ENCODE measurements at regions not wholly inside any gene's neighbourhood (a gene's known extent, or its start where the extent isn't known, plus 50 kb on each side); places are given as distances from the start of the nearest gene placed in this dataset.
"Not testable (repeated sequence)": the region's sequence is repeated elsewhere in the genome, so short reads cannot be mapped to it uniquely, and the experiment has no call there.

DNA sequence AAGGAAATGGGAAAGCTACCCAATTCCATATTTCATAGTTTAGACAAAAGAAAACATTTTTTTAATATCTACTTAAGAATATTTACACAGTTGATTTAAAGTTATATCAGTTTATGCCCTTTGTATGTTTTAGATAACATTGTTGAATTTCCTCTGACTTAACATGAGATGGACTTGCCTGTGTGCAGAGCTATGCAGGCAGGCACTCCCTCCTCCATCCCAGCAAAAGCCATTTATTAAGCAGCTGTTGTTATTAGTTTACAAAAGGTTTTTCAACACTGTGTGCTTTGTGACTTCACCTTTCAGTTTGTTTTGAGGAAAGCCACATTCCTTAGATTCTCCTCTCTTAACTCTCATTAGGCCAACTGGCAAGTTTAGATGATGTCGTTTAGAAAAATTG, 337.5 kb upstream of the PDE3A start:
- ATAC-seq (no peak), DNase-seq (no peak)
- H3K27ac Mint-ChIP-seq = no peak overlapping the region
- no peaks in the 10 kb centered on the region for H3K27me3 Mint-ChIP-seq
- H3K9me3 Mint-ChIP-seq = no peaks in the 10 kb centered on the region
- H3K4me1 Mint-ChIP-seq = no peaks in the 10 kb centered on the region
- H3K4me3 Mint-ChIP-seq = no peak overlapping the region

DNA sequence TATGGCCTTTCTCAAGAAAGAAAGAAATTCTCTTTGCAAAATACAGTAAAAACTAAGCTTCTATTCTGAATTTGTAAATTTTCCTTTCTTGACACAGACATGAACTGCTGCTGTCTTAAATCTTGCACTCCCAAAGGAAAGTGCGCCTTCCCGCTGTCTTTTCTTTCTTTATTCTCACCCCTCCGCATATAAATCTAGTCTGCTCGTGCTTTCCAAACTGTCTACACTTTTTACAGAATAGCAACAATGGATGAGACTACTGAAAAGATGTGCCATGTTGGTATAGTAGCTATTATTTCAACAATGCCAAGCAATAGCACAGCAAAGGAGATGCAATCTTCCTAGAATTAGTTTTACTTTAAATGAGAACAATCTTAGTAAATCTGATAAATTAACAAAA, 328.8 kb upstream of the PDE3A start:
- DNase-seq (no peak), ATAC-seq (no peak)
- Mint-ChIP-seq H3K4me3 (no peak overlapping the region), H3K4me1 (no peaks in the 10 kb centered on the region), H3K27me3 (no peaks in the 10 kb centered on the region), H3K9me3 (no peaks in the 10 kb centered on the region), H3K27ac (no peak overlapping the region)

DNA sequence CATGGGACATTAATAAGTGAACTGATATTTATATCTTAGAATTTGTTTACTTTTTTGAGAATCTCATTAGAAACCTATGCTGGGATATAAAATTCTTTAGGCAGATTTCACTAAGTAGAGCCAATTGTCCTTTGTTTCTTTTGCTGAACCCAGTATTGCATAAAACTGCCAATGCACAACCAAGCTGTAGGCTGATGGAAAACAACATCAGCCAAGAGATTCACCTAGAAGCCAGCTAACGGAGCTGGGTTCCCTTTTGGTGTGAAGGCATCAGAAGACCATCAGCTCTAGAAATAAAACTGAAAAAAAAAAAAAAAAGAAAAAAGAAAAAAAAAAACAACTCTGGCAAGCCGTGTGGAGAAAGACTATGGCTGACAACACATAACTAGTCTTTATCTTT, 328.2 kb upstream of the PDE3A start:
- Mint-ChIP-seq H3K27ac (no peak overlapping the region), H3K4me1 (no peaks in the 10 kb centered on the region), H3K9me3 (no peaks in the 10 kb centered on the region), H3K4me3 (no peak overlapping the region), H3K27me3 (no peaks in the 10 kb centered on the region)
- DNase-seq (no peak), ATAC-seq (no peak)

DNA sequence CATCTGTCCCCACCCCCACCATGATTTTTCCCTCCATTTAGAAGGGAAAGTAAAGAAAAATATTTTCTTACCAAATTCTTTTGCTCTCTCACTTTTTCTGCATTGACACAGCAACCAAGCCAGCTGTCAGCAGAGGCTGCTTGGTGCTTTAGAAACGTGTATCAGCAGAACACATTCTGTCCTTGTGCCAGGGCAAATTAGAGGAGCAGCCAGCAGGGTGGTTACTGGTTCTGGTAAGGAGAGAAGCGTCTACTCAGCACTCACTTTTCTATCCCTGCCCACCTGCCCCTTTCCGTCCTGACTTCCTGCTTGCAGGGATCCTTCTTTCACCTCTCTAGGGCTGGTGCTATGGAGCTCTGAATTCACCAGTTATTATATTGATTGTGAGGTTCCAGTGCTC, 327.5 kb upstream of the PDE3A start:
- Mint-ChIP-seq H3K27me3 (no peaks in the 10 kb centered on the region), H3K9me3 (no peaks in the 10 kb centered on the region), H3K4me1 (no peaks in the 10 kb centered on the region), H3K4me3 (no peak overlapping the region), H3K27ac (no peak overlapping the region)
- DNase-seq (no peak), ATAC-seq (no peak)

DNA sequence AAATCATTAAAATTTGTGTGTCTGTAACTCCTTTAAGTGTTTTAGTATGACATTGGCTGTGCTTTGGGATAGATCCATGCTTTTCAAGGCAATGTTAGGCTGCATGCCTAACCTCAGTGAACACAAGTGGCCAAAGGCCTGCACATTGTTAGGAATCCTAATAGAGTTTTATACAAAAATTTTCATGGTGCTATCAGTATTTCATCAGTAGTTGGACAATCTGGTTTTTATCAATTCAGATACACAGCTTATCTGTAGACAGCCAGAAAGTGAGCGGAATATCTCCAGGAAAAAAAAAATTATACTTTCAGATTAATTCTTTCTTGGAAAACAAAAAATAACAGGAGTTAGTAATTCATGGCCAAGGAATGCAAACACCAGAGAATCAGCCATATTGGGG, 324.0 kb upstream of the PDE3A start:
- no peaks in the 10 kb centered on the region for H3K27me3 Mint-ChIP-seq
- H3K9me3 Mint-ChIP-seq = no peaks in the 10 kb centered on the region
- ATAC-seq (no peak), DNase-seq (no peak)
- no peak overlapping the region for H3K4me3 Mint-ChIP-seq
- no peaks in the 10 kb centered on the region for H3K4me1 Mint-ChIP-seq
- H3K27ac Mint-ChIP-seq = no peak overlapping the region

DNA sequence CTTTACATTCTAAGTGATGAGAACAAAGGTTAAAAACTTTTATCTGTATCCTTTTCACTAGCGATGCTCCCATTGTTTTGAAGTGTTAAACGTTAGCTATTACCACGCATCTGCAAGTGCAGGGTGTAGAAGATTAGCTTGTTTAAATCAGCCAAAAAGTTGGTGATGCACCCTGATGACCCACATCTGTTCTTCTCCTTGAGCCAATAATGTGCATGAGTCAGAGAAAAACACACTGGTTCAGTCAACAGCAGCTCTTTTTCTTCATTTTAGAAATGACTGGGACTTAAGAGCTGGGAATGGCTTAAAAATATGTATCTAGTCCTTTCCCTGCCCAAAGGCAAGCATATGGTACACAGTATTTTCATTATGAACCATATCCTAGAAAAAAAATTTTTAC, 323.5 kb upstream of the PDE3A start:
- Mint-ChIP-seq H3K27ac (no peak overlapping the region), H3K9me3 (no peaks in the 10 kb centered on the region), H3K4me3 (no peak overlapping the region), H3K4me1 (no peaks in the 10 kb centered on the region), H3K27me3 (no peaks in the 10 kb centered on the region)
- DNase-seq (no peak), ATAC-seq (no peak)

DNA sequence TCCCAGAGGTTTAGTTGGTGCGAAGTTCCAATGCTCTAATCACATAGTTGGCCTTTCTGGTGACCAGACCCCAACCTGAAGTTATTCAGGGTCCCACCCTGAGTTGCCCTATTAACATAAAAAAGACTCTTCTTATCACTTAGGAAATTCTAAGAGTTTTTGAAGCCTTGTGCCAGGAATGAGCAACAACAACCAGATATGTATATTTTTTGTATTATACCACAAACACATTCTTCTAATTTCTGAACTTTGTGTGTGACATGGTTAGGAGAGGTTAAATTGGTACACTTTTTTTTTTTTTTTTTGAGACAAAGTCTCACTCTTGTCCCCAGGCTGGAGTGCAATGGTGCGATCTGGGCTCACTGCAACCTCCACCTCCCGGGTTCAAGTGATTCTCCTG, 320.4 kb upstream of the PDE3A start:
- Mint-ChIP-seq H3K27me3 (no peaks in the 10 kb centered on the region), H3K4me1 (no peaks in the 10 kb centered on the region), H3K9me3 (no peaks in the 10 kb centered on the region), H3K27ac (no peak overlapping the region), H3K4me3 (no peak overlapping the region)
- no peak for DNase-seq
- no peak for ATAC-seq

DNA sequence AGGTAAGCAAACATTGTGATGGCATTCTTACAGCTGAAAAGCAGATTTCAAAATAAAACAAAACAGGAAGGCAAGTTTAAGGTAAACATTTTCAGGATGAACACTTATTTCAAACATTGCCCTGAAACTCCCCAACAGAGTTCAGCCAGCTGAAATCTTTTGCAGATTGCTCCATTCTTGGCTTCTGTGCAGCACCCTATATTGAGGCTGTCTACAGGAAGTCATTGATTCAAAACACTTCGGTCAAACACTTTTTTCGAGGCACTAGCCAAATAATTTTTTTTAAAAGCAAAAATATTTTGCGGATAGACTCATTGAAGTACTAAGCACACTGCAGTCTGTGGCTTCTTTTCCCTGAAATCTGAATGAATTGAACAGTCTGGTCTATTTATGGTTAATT, 318.1 kb upstream of the PDE3A start:
- H3K9me3 Mint-ChIP-seq = no peaks in the 10 kb centered on the region
- H3K4me3 Mint-ChIP-seq = no peak overlapping the region
- no peak for ATAC-seq
- no peaks in the 10 kb centered on the region for H3K27me3 Mint-ChIP-seq
- no peak overlapping the region for H3K27ac Mint-ChIP-seq
- no peaks in the 10 kb centered on the region for H3K4me1 Mint-ChIP-seq
- DNase-seq = no peak

DNA sequence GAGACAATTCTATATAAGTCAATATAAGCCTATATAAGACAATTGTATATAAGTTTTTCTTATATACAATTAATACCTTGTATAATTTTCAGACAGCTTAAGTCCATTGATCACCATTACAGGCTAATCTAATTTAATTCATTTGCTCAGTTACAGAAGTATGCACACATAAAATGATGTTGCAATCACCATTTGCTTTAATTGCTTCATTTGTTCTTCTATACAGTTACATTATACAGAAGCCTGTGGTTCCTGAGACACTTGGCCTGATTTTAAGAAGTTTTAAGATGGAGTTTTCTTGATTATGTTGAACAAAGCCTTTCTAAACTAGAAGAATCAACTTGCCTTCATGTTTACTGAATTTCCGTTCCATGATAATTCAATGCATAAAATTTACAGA, 314.6 kb upstream of the PDE3A start:
- no peak for ATAC-seq
- Mint-ChIP-seq H3K4me3 (no peak overlapping the region), H3K9me3 (peaks cover 0 to 5% of the 10 kb centered on the region in 2 donors), H3K27ac (no peak overlapping the region), H3K4me1 (no peaks in the 10 kb centered on the region), H3K27me3 (no peaks in the 10 kb centered on the region)
- DNase-seq = no peak

DNA sequence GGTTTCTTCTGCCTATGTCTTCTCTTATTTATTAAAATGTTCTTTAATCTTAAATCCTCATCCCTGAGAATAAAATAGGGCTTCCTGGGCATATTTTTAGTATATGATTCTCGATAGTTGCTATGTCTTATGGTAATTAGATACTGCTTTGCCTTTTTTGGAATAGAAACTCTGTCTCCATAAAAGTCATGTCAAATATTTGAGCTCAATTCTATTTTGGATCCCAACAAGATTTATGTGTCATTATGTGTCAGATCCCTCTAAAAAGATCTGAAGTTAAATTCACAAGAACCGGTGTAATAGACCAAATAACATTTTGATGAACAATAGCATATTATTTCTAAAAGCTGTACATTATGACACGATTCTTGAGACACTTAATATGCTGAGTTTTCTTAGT, 312.5 kb upstream of the PDE3A start:
- Mint-ChIP-seq H3K4me1 (no peaks in the 10 kb centered on the region), H3K9me3 (peaks cover 5 to 7% of the 10 kb centered on the region in 2 donors), H3K27ac (no peak overlapping the region), H3K27me3 (no peaks in the 10 kb centered on the region), H3K4me3 (no peak overlapping the region)
- DNase-seq (no peak), ATAC-seq (no peak)

DNA sequence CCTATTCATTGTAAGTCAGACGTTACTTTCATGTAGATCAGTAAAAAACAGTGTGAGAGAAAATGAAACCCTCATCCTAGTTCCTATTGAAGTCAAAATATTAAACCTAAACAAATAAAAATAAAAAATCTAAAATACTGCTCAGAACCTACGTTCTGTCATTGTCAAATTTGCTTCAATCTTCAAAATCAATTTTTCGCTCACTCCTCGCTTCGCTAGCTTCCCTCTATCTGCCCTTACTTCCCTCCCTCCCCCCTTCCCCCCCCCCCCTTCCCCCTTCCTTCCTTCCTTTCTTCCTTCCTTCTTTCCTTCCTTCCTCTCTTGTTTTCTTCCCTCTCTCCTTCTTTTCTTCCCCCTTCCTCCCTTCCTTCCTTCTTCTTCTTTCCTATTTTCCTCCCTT, 310.9 kb upstream of the PDE3A start:
- no peak overlapping the region for H3K27ac Mint-ChIP-seq
- no peak for DNase-seq
- ATAC-seq = no peak
- H3K9me3 Mint-ChIP-seq = peaks cover 5 to 16% of the 10 kb centered on the region in 2 donors
- H3K4me1 Mint-ChIP-seq = no peaks in the 10 kb centered on the region
- no peak overlapping the region for H3K4me3 Mint-ChIP-seq
- H3K27me3 Mint-ChIP-seq = no peaks in the 10 kb centered on the region

DNA sequence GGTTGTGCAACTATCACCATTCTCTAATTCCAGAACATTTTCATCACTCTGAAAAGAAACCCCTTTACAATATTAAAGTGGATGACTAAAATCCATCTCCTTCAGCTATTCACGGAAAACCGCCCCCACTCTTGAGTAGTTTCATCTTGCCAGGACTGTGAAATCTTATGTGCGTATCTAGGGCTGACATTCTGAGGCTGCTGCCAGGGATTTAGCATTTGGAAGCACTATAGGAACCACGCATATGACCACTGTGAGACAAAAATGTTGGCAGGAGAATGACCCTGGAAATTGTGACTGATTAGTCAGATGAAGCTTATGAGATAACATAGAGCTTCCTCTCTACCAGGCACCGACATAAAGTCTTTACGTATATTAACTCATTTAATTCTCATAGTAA, 305.2 kb upstream of the PDE3A start:
- ATAC-seq (no peak), DNase-seq (no peak)
- no peaks in the 10 kb centered on the region for H3K27me3 Mint-ChIP-seq
- H3K4me1 Mint-ChIP-seq = no peaks in the 10 kb centered on the region
- H3K4me3 Mint-ChIP-seq = no peak overlapping the region
- no peak overlapping the region for H3K27ac Mint-ChIP-seq
- peaks cover 0 to 26% of the 10 kb centered on the region in 2 donors for H3K9me3 Mint-ChIP-seq

DNA sequence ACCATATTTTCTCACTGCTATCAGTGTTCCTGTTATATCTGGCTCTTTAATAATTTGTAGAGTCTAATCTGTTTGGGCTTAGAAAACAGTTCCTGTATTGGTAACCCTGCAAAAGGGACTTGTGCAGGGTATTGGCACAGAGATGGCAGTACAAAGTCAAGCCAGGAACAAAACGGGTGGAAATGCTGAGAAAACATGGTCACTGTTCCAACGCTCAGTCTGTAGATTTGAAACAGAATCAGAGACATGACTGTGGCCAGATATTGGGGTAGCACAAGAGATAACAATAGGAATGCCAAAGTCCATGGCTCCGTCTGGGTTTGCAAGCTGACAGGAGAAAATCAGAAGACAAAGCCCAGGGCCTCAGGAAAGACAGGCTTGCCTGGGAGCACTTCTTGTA, 290.7 kb upstream of the PDE3A start:
- H3K27me3 Mint-ChIP-seq = no peaks in the 10 kb centered on the region
- ATAC-seq (no peak), DNase-seq (no peak)
- peaks cover 0 to 4% of the 10 kb centered on the region in 2 donors for H3K9me3 Mint-ChIP-seq
- no peak overlapping the region for H3K4me3 Mint-ChIP-seq
- no peak overlapping the region for H3K27ac Mint-ChIP-seq
- no peaks in the 10 kb centered on the region for H3K4me1 Mint-ChIP-seq

DNA sequence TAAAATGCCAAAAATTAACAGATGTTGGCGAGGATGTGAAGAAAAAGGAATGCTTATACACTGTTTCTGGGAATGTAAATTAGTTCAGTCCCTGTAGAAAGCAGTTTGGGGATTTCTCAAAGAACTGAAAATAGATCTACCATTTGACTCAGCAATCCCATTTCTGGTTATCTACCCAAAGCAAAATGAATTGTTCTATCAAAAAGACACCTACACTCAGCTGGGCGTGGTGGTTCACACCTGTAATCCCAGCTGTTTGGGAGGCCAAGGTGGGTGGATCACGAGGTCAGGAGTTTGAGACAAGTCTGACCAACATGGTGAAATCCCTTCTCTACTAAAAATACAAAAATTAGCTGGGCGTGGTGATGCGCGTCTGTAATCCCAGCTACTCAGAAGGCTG, 279.3 kb upstream of the PDE3A start:
- no peak overlapping the region for H3K4me3 Mint-ChIP-seq
- DNase-seq = no peak
- H3K9me3 Mint-ChIP-seq = no peaks in the 10 kb centered on the region
- no peaks in the 10 kb centered on the region for H3K4me1 Mint-ChIP-seq
- no peaks in the 10 kb centered on the region for H3K27me3 Mint-ChIP-seq
- no peak for ATAC-seq
- H3K27ac Mint-ChIP-seq = no peak overlapping the region

DNA sequence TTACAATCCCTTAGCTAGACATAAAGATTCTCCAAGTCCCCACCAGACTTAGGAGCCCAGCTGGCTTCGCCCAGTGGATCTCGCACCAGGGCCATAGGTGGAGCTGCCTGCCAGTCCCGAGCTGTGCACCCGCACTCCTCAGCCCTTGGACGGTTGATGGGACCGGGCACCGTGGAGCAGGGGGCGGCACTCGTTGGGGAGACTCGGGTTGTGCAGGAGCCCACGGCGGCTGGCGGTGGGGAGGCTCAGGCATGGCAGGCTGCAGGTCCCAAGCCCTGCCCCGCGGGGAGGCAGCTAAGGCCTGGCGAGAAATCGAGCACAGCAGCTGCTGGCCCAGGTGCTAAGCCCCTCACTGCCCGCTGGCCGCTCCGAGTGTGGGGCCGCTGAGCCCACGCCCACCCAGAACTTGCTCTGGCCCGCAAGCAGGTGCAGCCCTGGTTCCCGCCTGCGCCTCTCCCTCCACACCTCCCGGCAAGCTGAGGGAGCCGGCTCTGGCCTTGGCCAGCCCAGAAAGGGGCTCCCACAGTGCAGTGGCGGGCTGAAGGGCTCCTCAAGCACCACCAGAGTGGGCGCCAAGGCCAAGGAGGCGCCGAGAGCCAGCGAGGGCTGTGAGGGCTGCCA, 275.0 kb upstream of the PDE3A start:
- H3K4me1 Mint-ChIP-seq, DNase-seq, H3K9me3 Mint-ChIP-seq, H3K4me3 Mint-ChIP-seq, H3K27me3 Mint-ChIP-seq, ATAC-seq, H3K27ac Mint-ChIP-seq: not testable (repeated sequence)

DNA sequence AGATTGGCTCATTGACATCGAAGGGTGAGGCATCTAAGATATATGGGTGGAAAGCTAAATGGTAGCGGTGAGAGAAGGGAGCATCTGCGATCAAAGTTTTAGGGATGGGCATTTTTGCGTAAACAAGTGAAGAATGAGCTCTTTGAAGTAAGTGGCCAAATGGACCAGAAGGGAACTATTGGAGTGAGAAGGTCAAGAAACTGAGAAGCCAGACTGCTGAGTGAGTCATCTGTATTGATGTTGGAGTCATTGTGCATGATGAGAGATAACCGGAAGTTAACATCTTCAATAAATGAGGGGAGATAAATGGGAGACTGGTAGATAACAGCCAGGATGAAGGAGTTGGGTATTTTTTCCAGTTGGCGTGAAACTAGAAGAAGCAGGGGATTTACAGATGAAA, 271.9 kb upstream of the PDE3A start:
- no peaks in the 10 kb centered on the region for H3K4me1 Mint-ChIP-seq
- no peaks in the 10 kb centered on the region for H3K9me3 Mint-ChIP-seq
- ATAC-seq (no peak), DNase-seq (no peak)
- H3K27me3 Mint-ChIP-seq = no peaks in the 10 kb centered on the region
- no peak overlapping the region for H3K27ac Mint-ChIP-seq
- no peak overlapping the region for H3K4me3 Mint-ChIP-seq

DNA sequence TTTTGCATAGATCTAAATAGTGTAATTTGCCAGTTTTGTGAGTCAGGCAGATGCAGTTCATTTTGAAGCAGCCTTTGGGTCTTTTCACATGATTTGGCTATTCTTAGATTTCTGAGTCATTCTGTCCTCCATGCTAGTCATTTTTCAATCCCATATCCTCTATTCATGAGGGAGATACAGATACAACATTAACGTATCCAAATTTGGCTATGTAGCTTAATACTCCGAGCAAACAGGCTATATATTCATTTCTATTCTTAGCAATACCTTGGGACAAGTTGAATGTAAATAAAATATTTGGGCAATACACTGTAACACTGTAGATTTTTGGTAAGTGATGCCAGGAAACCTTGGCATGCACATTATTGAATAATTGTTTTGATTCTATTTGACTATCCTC, 270.7 kb upstream of the PDE3A start:
- DNase-seq (no peak), ATAC-seq (no peak)
- H3K4me1 Mint-ChIP-seq = no peaks in the 10 kb centered on the region
- H3K27me3 Mint-ChIP-seq = no peaks in the 10 kb centered on the region
- H3K9me3 Mint-ChIP-seq = no peaks in the 10 kb centered on the region
- no peak overlapping the region for H3K4me3 Mint-ChIP-seq
- H3K27ac Mint-ChIP-seq = no peak overlapping the region
